GDM1 (cell line): ENCODE measurements at regions not wholly inside any gene's neighbourhood (a gene's known extent, or its start where the extent isn't known, plus 50 kb on each side); places are given as distances from the start of the nearest gene placed in this dataset.
"Not testable (repeated sequence)": the region's sequence is repeated elsewhere in the genome, so short reads cannot be mapped to it uniquely, and the experiment has no call there.

Experiments
- DNase-seq: peaks from one replicate; lab custom pipeline; 2025; lab: John Stamatoyannopoulos, UW

DNA sequence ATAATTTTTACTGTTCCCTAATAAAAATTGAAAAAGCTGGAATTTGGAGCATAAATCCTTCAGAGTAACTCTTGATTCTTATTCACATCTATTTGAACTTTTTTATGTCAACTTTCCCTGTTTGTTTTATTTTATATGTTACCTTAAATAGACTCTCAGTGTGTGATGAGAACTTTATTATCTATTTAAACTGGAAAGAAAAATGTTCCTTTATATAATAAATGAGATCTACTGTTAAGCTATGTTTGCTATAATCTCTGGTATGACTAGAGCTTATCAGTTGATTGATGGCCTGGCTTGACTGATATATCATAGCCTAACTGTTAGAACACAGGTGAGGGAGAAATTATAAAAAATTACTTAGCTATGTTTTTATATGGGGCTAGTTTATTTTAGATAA, 330.6 kb upstream of the EPHA6 start:
- DNase-seq: no peak

DNA sequence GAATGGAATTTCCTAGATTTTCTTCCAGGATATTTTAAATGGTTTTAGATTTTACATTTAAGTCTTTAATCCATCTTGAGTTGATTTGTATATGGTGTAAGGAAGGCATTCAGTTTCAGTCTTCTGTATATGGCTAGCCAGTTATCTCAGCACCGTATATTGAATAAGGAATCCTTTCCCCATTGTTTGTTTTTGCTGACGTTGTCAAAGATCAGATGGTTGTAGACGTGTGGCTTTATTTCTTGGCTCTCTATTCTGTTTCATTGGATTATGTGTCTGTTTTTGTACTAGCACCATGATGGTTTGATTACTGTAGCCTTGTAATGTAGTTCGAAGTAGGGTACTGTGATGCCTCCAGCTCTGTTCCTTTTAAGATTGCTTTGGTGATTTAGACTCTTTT, 325.7 kb upstream of the EPHA6 start:
- DNase-seq: no peak

DNA sequence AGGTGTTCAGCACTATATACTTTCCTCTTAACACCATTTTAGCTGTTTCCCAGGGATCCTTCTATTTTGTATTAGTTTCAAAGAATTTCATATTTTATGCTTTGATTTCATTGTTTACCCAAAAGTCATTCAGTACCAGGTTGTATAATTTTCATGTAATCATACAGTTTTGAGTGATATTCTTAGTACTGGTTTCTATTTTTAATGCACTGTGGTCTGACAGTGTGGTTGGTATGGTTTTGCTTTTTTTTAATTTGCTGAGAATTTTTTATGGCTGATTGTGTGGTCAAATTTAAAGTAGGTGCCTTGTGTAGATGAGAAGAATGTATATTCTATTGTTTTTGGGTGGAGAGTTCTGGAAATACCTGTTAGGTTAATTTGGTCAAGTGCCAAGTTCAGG, 323.4 kb upstream of the EPHA6 start:
- no peak for DNase-seq

DNA sequence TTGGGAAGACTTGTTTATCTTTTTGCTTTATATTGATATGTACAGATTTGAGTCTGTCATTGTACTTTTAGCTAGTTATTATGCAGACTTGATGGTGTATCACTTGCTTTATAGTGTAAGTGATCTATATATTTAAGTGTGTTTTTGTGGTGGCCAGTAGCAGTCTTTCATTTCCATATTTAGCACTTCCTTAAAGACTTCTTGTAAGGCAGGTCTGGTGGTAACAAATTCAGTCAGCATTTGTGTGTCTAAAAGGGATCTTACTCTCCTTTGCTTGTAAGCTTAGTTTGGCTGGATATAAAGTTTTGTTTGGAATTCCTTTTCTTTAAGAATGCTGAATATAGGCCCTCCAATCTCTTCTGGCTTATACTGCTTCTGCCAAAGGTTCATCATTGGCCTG, 322.5 kb upstream of the EPHA6 start:
- DNase-seq: no peak

DNA sequence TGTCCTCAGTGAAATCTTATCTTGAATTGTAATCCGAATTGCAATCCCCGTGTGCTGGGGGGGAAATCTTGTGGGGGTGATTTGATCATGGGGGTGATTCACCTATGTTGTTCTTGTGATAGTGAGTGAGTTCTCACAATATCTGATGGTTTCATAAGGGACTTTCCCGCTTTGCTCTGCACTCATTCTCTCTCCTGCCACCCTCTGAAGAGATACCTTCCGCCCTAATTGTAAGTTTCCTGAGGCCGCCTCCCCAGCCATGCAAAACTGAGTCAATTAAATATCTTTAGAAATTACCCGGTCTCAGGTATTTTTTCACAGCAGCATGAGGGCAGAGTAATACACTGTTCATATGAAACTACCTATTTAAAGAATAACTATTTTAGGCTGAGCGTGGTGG, 304.1 kb upstream of the EPHA6 start:
- DNase-seq: no peak

DNA sequence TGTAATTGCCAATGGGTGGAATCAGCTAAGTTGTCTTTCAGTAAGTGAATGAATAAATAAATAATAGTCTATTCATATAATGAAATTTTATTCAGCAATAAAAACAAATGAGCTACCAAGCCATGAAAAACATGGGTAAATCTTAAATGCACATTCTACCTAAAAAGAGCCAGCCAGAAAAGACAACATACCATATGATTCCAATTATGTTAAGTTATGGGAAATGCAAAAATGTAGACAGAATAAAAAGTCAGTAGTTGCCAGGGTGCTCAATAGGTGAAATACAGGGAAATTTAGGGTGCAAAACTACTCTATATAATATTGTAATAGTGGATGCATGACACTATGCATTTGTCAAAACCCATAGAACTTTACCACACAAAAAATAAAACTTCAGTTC, 277.2 kb upstream of the EPHA6 start:
- no peak for DNase-seq

DNA sequence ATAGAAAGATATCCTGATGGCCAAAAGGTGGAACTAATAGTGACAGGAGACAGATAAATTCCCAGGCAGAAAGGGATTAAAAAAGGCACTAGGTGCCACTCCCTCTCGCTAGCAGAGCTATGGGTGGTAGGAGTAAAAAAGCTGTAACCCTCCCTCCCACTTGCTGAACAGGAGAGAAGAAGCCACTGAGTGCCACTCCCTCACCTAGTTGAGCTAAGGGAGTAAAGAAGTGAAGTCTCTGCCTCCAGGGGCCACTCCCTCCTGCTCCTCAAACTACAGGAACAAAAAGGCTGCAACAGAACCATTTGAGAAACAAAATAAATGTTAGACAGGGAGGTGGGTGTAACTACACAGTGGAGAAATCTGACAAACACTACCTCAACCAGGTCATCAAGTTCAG, 276.2 kb upstream of the EPHA6 start:
- no peak for DNase-seq

DNA sequence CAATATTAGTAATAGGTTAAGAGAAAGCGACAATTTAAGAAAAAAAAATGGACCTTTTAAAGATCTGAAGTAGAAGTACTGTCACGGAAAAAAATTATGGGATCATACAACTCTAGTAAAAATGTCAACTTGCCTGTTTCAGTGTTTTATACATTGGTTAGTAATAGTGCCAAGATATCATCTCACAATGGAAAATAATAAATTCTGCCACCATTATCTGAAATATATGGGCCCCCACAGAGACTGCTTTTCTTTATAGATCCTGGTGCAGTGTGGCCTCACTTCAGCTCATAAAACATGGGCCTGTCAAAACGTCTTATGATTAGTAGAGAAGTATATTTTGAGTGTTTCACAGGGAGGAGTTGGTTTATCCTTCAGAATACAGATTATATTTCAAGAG, 266.3 kb upstream of the EPHA6 start:
- no peak for DNase-seq

DNA sequence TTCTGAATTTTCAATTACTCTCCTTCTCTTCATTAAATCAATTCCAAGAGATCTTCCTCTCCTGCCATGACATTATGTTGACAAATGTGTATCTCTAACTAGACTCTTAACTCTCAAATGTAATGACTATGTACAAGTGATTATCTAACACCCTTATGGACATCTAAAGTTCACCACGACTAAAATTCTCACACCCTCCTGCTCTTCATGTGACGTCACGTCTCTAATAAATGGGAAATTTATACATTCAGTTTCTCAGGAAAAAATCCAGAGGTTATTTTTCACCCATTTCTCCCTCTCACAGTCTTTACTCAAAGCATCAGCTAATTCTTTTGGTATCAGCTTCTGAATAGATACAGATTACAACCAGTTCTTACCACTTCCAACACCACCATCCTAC, 237.5 kb upstream of the EPHA6 start:
- DNase-seq: no peak

DNA sequence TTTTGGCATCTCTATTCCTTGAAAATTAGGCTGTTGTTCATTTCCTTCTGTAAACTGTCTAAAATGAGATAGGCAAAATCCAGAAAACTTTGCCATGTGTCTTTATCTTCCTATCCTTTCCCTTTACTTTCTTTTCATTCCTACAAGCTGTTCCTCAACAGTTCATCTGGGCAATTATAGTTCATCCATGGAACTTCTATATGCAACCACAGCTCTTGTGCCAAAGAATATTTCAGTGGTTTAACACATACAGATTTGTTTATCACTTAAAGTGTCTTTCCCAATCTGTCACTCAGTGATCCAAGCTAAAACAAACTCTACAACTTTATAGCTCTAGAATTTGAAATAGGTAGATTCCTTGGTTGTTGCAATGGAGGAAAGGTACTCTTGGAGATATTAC, 230.3 kb upstream of the EPHA6 start:
- DNase-seq: no peak

DNA sequence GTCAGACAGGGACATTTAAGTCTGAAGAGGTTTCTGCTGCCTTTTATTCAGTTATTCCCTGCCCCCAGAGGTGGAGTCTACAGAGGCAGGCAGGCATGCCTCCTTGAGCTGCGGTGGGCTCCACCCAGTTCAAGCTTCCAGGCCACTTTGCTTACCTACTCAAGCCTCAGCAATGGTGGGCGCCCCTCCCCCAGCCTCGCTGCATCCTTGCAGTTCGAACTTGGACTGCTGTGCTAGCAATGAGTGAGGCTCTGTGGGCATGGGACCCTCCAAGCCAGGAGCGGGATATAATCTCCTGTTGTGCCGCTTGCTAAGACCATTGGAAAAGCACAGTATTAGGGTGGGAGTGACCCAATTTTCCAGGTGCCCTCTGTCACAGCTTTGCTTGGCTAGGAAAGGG, 207.5 kb upstream of the EPHA6 start:
- DNase-seq: not testable (repeated sequence)

DNA sequence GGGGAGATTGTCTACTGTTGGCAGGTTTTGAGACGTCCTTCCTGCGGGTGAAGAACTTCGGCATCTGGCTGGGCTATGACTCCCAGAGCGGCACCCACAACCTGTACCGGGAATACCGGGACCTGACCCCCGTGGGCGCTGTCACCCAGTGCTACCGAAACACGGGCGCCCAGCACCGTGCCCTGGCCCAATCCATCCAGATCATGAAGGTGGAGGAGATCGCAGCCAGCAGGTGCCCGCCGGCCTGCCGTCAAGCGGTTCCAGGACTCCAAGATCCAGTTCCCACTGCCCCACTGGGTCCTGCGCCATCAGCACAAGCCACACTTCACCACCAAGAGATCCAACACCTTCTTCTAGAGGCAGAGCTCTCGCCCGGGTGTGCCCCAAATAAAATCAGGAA, 194.9 kb upstream of the EPHA6 start:
- no peak for DNase-seq

DNA sequence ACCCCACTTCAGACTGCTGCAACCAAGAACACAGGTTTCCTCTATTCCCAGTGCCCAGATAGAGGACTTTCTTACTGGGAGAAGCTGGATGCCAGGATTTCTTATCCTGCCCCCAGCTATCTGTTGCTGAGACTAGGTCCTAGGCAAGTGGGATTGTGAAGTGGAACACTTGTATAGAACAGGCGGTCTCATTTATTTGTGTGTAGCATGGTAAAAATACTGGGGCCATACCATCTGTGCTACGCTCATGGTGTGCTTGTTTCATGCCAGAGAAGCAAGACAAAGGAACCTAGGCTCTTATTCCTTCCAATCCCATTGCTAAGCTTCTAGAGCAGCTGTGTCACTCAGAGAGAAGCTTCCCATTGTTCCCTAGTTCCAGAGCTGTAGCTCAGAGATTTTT, 191.5 kb upstream of the EPHA6 start:
- DNase-seq: no peak

DNA sequence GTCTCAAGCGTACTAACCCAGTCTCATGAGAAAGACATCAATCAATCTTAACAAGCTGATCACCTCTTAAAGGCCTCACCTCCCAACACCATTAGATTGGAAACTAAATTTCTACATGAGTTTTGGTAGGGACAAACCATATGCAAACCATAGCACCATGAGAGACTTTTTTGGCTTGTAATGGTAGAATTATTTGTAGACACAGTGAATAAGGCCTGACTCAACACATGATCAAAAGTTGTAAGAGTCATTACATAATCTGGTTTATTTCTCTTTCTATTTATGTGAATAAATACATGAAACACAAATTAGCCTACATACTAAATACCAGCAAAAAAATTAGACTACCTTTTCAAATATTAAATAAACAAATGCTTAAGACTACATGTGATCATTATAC, 183.3 kb upstream of the EPHA6 start:
- DNase-seq: no peak

DNA sequence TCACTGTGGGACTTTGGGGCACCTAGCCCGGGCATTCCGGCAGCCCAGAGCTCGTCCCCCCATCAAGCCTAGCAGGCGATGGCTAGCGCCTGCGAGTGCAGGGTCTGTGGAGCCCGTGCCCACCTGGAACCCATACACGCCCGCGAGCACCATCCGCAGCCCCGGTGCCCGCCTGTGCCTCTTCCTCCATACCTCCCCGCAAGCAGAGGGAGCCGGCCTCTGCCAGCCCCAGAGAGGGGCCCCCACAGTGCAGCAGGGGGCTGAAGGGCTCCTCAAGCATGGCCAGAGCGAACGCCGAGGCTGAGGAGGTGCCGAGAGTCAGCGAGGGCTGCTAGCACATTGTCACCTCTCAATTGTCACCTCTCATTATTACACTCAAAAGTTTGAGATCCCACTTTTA, 167.8 kb upstream of the EPHA6 start:
- no peak for DNase-seq

DNA sequence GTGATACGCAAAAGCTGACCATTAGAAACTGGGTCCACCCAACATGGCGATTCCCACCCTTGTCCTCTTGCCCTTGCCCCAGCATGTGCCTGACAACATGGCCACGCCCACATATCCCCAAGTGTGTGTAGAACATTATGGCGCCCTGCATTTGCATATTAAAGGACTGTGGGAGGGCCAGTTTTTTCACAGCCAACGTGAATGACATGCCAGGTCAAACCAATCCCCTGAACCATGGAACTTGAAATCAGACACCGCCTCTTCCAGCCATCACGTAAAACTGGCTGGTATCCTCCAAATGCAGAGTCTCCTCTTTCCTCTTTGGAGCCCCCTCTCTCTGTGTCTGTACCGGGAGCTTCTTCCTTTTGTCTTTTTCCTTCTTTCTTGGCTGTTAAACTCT, 156.7 kb upstream of the EPHA6 start:
- DNase-seq: no peak

DNA sequence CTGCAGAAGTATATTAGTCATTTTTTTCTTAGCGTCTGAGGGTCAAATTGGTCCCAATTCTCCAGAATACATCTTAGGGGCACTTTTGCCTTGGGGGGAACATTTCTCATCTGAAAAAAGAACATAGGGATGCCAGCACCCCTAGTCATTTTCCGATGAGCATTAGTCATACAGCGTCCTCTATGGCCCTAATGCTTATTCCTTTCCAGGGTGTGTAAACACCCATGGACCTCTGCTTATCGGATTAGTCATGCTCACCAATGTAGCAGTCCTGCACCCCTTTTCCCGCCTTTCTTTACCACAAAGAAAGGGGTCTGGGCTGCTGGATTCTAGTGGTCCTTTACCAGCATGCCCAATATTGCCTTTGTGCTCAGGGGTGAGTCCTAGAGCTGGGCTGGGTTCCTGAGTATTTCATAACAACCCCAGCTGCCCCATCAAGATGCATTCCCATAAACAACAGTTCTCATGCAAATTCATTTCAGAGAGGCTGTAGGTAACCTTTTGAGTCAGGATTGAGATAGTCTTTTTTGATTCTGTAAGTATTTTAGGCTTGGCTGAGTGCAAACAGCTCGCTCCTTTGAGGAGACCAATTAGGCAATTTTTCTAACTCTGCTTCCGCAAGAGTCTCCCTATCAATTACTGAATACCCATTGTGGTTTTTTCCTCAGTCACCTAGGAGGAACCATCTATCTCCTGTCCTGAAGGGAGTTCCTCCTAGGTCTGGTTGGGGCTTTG, 142.4 kb upstream of the EPHA6 start:
- DNase-seq: not testable (repeated sequence)

DNA sequence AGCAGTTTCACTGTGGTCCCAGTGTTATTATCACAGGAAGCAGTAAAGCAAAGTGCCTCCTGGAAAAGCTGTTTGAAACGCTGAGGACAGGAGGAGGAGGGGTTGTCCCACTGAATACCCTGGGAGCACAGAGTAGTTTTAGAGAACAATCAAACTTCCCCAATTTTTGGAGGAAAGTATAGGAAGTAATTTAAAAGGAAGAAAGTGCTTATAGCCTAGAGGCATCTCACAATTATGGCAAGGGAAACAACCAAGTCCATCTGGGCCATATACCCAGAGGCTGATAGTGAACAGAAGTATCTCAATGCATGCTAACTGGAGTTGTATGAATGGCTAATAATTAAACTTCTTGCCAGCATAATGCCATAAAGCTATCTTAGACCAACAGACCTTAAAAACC, 137.2 kb upstream of the EPHA6 start:
- no peak for DNase-seq

DNA sequence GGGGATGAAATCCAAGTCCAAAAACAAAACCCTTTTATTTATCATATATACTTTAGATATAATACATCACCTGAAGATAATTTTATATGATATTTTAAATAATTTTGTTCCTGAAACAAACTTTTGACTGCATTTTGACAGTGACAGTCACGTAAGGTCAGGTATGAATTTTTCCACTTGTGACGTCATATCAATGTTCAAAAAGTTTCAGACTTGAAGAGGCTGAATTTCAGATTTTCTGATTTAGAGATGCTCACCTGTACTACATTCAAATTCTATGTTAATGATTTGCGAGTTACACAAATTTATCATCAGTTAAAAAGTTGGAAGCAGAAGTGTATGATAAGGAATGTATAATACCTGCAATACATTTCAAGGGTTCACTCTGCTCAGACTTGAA, 136.1 kb upstream of the EPHA6 start:
- no peak for DNase-seq

DNA sequence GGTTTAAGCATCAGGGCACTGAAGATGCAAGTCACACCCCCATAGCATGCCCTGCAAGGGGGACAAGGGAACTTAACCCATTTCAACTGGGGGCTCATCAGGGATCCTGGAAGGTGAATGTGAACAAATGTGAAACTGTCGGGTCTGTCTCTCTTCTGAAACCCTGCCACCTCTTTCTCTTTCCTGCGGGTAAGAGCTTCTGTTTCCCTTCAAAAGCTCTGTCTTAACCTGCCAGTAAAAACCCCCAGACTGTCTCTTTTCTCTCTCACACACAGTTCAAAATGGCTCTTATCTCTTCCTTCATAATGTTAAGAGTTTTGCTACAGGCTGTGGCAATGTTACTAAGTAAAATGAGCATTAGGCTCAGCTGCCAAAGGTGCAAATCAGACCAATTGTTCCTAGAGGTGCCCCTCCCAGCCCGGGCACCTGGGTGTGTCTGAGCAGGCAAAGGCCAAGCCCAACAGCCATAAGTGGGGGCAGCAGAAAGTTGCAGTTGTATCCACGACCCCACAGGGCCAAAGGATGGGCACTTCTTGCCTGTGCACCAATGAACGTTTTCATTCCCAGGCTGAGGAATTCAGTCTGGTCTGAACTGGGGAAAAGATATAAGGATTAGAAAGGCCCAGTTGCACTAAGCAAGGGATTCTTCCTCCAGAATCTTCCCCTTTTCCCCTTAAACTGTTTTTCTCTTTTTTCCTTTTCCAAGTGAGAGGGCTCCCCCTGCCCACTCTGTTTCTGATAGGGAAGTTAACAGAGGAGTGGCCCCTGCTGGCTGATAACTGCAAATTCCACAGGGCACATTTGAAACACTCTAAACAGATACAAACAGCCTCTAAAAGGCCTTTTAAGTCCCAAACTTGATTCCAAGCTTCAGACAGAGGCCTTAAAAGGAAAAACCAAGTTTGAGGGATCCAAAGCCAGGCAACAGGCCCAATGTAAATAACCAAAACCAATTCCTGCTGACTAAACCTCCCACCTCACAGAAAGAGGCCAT, 113.8 kb upstream of the EPHA6 start:
- DNase-seq: no peak

DNA sequence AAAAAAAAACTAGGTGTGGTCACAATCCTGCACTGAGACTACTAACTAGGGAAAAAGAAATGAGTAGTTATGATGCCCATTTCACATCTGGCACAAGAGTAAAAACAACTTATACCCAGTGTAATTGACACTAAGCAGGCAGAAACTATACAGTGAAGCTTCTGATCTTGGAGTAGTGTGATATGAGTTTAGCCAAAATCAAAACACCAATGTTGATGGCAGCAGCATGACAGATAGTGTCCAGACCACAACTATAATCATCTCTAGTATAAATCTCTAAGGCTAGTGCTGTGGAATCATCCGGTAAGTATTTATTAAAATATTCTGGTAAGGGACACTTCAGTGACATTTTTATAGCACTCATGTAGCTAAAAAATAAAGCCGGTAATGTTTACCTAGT, 108.5 kb upstream of the EPHA6 start:
- DNase-seq: no peak

DNA sequence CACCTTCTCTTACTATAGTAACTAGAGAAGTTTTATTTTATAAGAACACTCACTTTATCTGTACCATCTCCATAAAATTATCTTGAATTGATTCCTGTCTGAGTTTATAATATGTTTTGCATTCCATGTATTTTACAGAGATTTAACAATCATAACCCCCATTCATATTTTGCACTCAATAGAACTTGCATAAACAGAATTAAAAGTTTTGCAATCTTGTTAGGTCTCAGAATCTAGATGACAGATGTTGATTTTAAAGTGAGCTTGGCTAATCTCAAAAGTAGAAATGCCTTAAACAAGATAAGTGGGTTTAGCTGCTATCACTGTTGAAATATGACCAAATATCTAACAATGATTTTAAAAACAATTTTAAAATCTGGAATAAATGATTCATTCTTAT, 107.9 kb upstream of the EPHA6 start:
- DNase-seq: no peak

DNA sequence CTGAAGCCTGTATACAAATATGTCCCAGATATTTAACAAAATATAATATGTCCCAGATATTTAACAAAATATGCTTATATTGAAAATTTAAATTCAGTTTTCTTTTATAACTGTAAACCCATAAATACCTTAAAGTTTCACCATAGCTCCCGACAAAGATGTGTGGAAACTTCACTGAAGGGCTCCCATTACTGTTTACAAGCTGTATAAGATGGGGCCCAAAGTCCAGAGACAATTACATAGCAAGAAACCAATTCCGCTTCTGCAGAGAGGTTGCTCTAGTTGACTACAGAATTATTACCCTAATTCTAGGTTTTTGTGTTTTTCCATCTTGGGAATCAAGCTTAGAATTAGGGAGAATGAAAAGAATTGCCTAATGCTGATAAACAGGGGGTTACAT, 102.6 kb upstream of the EPHA6 start:
- no peak for DNase-seq

DNA sequence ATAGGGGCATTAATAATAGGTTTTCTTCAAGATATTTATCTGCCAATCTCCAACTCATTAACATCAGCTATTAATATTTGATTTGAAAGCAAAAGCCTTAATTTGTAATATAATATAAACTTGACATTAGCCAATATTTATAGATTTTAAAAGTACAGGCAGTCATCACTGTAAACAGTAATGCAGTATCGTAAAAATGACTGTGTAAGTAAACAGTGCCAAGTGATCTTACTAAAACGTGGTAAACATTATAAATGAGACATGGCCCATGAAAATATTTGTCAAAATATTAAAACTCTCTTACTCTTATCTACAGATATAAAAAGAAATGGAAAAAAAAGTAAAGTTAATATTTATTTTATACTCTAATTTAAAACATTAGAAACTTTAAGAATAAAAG, 101.6 kb upstream of the EPHA6 start:
- no peak for DNase-seq
